Cardiac muscle cell (in vitro differentiated cells and primary cell): ENCODE measurements at regions not wholly inside any gene's neighbourhood (a gene's known extent, or its start where the extent isn't known, plus 50 kb on each side); places are given as distances from the start of the nearest gene placed in this dataset.
A peak's percentile ranks its signal among the peaks of the same experiment; 100 is the strongest.

ENCODE experiments used
- DNase-seq, 2 donors: peaks; one replicate each; pipeline versions ENCODE4 v3.0.0 to v3.0.0-alpha.2; 2010 to 2017; ENCODE audit warnings: low read depth in 1 of 2, low spot score in 1 of 2
- H3K27ac ChIP-seq: fragments of 200-600 bp; sonication (generic); 2 replicates; pipeline ENCODE4 v1.5.1; 2016
- H3K27me3 ChIP-seq: fragments of 200-600 bp; sonication (generic); 2 replicates; pipeline ENCODE4 v1.6.0; 2016; ENCODE audit warnings: control low read depth
- H3K36me3 ChIP-seq: fragments of 200-600 bp; sonication (generic); 2 replicates; pipeline ENCODE4 v1.5.1; 2016; ENCODE audit warnings: control low read depth
- H3K4me1 ChIP-seq: fragments of 200-600 bp; sonication (generic); 2 replicates; pipeline ENCODE4 v1.8.1; 2017; ENCODE audit warnings: low read depth, mild to moderate bottlenecking, mixed run types
- H3K4me3 ChIP-seq: fragments of 200-600 bp; sonication (generic); 2 replicates; pipeline ENCODE4 v1.5.1; 2016; ENCODE audit warnings: mild to moderate bottlenecking
- H3K9me3 ChIP-seq: fragments of 200-600 bp; sonication (generic); 2 replicates; pipeline ENCODE4 v1.5.1; 2017; ENCODE audit warnings: low read depth, mild to moderate bottlenecking, control low read depth
- TF ChIP-seq, protein P1 (sequence below): IDR thresholded peaks from 2 replicates; pipeline ENCODE4 v1.5.1; 2012; ENCODE audit warnings: low read depth, mild to moderate bottlenecking, low read length

DNA sequence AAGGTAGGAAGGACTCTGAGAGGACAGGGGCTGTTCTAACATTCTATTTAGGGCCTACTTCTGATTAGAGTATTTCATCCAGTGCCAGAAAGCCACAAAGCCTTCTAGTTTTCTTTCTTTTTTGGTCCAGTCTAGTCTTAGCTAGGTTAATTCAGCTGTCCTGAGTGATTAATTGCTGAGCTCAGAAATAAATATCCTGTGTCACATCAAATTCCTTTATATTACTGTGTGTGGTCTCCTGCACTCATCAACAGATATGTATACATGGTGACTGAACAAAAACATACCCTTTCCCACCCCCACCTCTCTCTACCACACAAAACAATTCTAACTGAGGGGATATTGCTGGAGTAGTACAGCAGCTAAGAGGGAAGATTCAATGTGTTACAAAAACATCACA lies 601.5 kb upstream of the NRSN1 start:
- TF ChIP-seq, protein P1, sequence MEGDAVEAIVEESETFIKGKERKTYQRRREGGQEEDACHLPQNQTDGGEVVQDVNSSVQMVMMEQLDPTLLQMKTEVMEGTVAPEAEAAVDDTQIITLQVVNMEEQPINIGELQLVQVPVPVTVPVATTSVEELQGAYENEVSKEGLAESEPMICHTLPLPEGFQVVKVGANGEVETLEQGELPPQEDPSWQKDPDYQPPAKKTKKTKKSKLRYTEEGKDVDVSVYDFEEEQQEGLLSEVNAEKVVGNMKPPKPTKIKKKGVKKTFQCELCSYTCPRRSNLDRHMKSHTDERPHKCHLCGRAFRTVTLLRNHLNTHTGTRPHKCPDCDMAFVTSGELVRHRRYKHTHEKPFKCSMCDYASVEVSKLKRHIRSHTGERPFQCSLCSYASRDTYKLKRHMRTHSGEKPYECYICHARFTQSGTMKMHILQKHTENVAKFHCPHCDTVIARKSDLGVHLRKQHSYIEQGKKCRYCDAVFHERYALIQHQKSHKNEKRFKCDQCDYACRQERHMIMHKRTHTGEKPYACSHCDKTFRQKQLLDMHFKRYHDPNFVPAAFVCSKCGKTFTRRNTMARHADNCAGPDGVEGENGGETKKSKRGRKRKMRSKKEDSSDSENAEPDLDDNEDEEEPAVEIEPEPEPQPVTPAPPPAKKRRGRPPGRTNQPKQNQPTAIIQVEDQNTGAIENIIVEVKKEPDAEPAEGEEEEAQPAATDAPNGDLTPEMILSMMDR = no peak
- DNase-seq = no peak
- H3K27ac ChIP-seq = peak overlapping the region; percentile 17
- H3K9me3 ChIP-seq = no peaks in the 10 kb centered on the region
- H3K27me3 ChIP-seq = no peaks in the 10 kb centered on the region
- no peaks in the 10 kb centered on the region for H3K36me3 ChIP-seq
- H3K4me3 ChIP-seq = no peak overlapping the region
- H3K4me1 ChIP-seq = peaks cover 12% of the 10 kb centered on the region

DNA sequence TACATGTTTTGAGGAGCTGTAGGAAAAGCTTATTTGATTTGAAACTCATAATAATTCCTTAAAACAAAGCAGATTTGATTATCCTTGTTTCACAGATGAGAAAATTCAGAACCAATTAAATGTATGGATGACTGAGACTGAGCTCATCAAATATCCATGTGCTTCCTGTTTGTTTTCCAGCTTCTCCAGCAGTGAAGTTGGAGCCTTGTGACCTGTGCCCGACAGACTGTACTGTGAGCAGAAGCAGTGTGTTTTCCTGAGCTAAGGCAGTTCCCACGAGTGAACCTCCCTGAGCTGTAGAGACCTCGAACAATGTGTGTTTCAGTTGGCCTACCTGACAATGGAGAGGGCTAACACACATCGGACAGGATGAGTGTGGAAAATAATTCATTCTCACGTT lies 599.5 kb upstream of the NRSN1 start:
- TF ChIP-seq, protein P1 = no peak
- H3K4me1 ChIP-seq = peaks cover 12% of the 10 kb centered on the region
- H3K36me3 ChIP-seq = no peaks in the 10 kb centered on the region
- H3K9me3 ChIP-seq = no peaks in the 10 kb centered on the region
- H3K27ac ChIP-seq = no peak overlapping the region
- no peak overlapping the region for H3K4me3 ChIP-seq
- H3K27me3 ChIP-seq = no peaks in the 10 kb centered on the region
- DNase-seq = peak in 1 of 2 donors; percentile 4

DNA sequence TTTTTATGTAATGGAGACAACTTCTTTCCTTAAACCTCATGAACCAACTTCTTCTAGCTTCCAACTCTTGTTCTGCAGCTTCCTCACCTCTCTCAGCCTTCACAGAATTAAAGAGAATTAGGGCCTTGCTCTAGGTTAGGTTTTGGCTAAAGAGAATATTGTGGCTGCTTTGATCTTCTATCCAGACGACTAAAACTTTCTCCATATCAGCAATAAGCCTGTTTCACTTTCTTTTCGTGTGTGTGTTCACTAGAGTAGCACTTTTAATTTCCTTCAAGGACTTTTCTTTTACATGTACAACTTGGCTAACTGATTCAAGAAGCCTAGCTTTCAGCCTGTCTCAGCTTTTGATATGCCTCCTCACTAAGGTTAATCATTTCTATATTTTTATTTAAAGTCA lies 596.1 kb upstream of the NRSN1 start:
- Histone ChIP-seq H3K4me3 (no peak overlapping the region), H3K9me3 (no peaks in the 10 kb centered on the region), H3K4me1 (peaks cover 3% of the 10 kb centered on the region), H3K27me3 (no peaks in the 10 kb centered on the region), H3K27ac (no peak overlapping the region), H3K36me3 (no peaks in the 10 kb centered on the region)
- TF ChIP-seq, protein P1 = no peak
- no peak for DNase-seq

DNA sequence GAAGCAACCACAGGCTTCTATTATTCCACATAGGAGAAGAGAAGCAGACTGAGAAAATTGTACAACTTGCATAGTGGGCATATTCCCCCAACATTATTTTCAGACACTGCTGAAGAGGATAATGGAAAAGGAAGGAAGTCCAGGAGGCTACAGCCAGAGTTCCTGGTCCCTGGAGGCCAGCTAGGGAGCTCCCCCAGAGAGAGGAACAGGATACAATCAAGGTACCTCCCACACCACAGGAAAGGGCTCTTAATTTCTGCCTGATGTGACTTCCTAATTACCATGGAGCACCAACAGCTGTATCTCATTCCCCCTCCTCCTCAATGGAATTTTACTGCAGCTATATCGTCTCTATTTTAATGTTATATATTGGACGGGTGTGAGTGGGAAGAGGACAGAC lies 594.3 kb upstream of the NRSN1 start:
- Histone ChIP-seq H3K27me3 (no peaks in the 10 kb centered on the region), H3K27ac (no peak overlapping the region), H3K4me1 (no peaks in the 10 kb centered on the region), H3K4me3 (no peak overlapping the region), H3K36me3 (no peaks in the 10 kb centered on the region), H3K9me3 (no peaks in the 10 kb centered on the region)
- peak in 1 of 2 donors; percentile 12 for DNase-seq
- TF ChIP-seq, protein P1 = no peak

DNA sequence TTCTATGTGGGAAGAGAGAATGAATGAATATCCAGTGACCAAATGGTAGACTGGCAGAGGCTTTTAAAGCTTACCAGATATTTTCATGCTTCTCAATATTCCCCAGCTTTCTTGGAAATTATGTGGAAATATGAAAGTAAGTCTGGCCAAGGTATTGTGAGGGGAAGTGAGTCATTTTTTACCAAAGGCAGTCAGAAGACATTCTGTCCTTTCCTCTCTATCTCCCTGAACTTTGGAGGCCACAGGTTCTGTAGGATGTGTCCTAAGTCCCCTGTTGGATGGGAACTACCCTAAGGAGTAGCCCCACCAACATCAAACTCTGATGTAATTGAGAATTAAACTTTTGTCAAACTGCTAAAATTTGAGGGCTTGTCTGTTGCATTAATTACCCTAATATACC lies 593.8 kb upstream of the NRSN1 start:
- peak in 1 of 2 donors; percentile 61 for DNase-seq
- TF ChIP-seq, protein P1 = no peak
- no peaks in the 10 kb centered on the region for H3K4me1 ChIP-seq
- no peak overlapping the region for H3K4me3 ChIP-seq
- no peaks in the 10 kb centered on the region for H3K36me3 ChIP-seq
- no peaks in the 10 kb centered on the region for H3K27me3 ChIP-seq
- H3K27ac ChIP-seq = no peak overlapping the region
- no peaks in the 10 kb centered on the region for H3K9me3 ChIP-seq

DNA sequence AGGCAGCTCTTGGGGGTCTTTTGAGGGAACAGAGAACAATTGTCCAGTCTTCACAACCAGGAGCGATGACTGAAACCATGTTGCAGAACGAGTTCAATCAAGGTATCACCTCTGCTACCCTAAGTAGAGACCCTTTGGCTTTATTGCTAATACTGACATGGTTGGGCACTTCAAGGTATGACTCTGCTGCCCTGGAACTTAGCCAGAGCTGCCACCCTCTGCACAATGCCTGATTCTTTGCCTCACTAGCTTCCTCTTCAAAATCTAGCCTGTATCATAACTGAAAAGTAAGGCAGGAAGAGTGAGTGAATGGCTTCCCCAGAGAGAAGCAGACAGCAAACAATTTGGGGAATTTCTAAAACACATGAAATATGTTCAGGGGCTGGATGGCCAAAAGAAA lies 592.7 kb upstream of the NRSN1 start:
- Histone ChIP-seq H3K36me3 (no peaks in the 10 kb centered on the region), H3K4me1 (no peaks in the 10 kb centered on the region), H3K27me3 (no peaks in the 10 kb centered on the region), H3K9me3 (no peaks in the 10 kb centered on the region), H3K27ac (no peak overlapping the region), H3K4me3 (no peak overlapping the region)
- DNase-seq = no peak
- TF ChIP-seq, protein P1 = no peak
